ENCODE measurements at regions not wholly inside any gene's neighbourhood (a gene's known extent, or its start where the extent isn't known, plus 50 kb on each side); places are given as distances from the start of the nearest gene placed in this dataset.
"Not testable (repeated sequence)": the region's sequence is repeated elsewhere in the genome, so short reads cannot be mapped to it uniquely, and the experiment has no call there.

DNA sequence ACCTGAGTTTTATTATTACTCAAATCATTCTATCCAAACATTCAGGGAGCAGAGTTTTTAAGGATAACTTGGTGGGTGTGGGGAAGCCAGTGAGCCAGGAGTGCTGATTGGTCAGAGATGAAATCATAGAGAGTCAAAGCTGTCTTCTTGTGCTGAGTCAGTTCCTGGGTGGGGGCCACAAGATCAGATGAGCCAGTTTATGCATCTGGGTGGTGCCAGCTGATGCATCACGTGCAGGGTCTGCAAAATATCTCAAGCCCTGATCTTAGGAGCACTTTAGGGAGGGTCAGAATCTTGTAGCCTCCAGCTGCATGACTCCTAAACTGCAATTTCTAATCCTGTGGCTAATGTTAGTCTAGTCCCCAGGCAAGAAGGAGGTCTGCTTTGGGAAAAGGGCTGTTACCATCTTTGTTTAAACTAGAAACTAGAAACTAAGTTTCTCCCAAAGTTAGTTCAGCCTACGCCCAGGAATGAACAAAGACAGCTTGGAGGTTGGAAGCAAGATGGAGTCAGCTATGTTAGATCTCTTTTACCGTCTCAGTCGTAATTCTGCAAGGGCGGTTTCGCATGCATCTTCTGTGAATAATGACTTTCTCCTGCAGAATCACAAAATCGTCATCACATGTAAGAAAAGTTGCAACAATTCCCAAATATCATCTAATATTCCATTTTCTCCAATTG lies 97.5 kb downstream of the ZNF664 start:
- H2AK5ac ChIP-seq (ENCODE audit: low read depth, low read length); H2BK12ac ChIP-seq (ENCODE audit: low read depth, low read length); H2AFZ ChIP-seq (ENCODE audit: low read length); DNase-seq (ENCODE audit: low read depth in 1 of 2, low spot score in 2 of 2); H4K20me1 ChIP-seq (replicated peaks in 1 of 2; ENCODE audit: control insufficient read depth in 1 of 2, insufficient read depth in 2 of 2, low read length in 2 of 2); H3K79me1 ChIP-seq (ENCODE audit: low read depth, low read length); H3K27ac ChIP-seq (ENCODE audit: low read depth, low read length); H3K36me3 ChIP-seq (ENCODE audit: control insufficient read depth in 2 of 4, insufficient read depth in 4 of 4, low read length in 3 of 4); H4K5ac ChIP-seq (ENCODE audit: insufficient read length, low read depth, low read length); H3K14ac ChIP-seq (ENCODE audit: insufficient read length); H4K8ac ChIP-seq (ENCODE audit: extremely low read depth, insufficient read depth, low read length); POLR2A ChIA-PET (ENCODE audit: partially characterized antibody); H3K4ac ChIP-seq (replicated peaks; ENCODE audit: insufficient read length, low read depth, low read length); H3K27me3 ChIP-seq (replicated peaks in 1 of 4; ENCODE audit: control insufficient read depth in 3 of 4, extremely low read depth in 1 of 4, insufficient read depth in 3 of 4, low read length in 3 of 4); H3K9me3 ChIP-seq (ENCODE audit: insufficient read depth in 2 of 2, low read depth in 1 of 2, low read length in 1 of 2); H3K18ac ChIP-seq (ENCODE audit: extremely low read depth, low read length); H4K91ac ChIP-seq (replicated peaks; ENCODE audit: insufficient read length, low read length); H2BK120ac ChIP-seq (replicated peaks; ENCODE audit: low read depth, low read length); H3K4me3 ChIP-seq (ENCODE audit: extremely low read depth in 1 of 4, insufficient read depth in 2 of 4, low read depth in 3 of 4, low read length in 4 of 4); H3K23ac ChIP-seq (ENCODE audit: insufficient read length); H3K9ac ChIP-seq (replicated peaks in 1 of 4; ENCODE audit: extremely low read depth in 1 of 4, low read depth in 3 of 4, low read length in 3 of 4); H3K56ac ChIP-seq (replicated peaks; ENCODE audit: insufficient read length, low read depth, low read length); H2BK15ac ChIP-seq (ENCODE audit: low read length); H3K4me2 ChIP-seq (ENCODE audit: insufficient read depth in 1 of 2, low read depth in 2 of 2, low read length in 2 of 2); H2BK5ac ChIP-seq (ENCODE audit: low read depth, low read length); H2BK20ac ChIP-seq (ENCODE audit: low read length); H3K79me2 ChIP-seq (ENCODE audit: control insufficient read depth in 1 of 2, insufficient read depth in 2 of 2, low read length in 2 of 2); H3K23me2 ChIP-seq (ENCODE audit: low read depth, low read length); FAIRE-seq: not testable (repeated sequence)
- H3K4me1 ChIP-seq (replicated peaks in 1 of 4; ENCODE audit: control insufficient read depth in 3 of 4, insufficient read depth in 4 of 4, low read length in 3 of 4), result peaks cover 0 to 11% (median 9%) of the 10 kb centered on the region in 4 experiments; a peak in 5 of 7 replicates
- CTCF ChIA-PET (ENCODE audit: partially characterized antibody), result interaction anchor here (0.6 to 3.4 kb wide), 9 partner anchors 13 to 863 kb away, joined by 3 to 10 read pairs (median 3); no protein-coding TSS in a partner anchor
- WGBS, 2 experiments (ENCODE audit: extremely low coverage in 1 of 2, insufficient coverage in 1 of 2, insufficient read length in 1 of 2, insufficient replicate concordance in 2 of 2, low coverage in 1 of 2, low lambda C conversion rate in 2 of 2, missing lambda C conversion rate in 1 of 2), result 88% methylated on average over 7 of the region's 7 CpGs; no CpG with 5 or more reads in 1 of the 2 experiments
